ENCODE measurements at regions not wholly inside any gene's neighbourhood (a gene's known extent, or its start where the extent isn't known, plus 50 kb on each side); places are given as distances from the start of the nearest gene placed in this dataset.
"Not testable (repeated sequence)": the region's sequence is repeated elsewhere in the genome, so short reads cannot be mapped to it uniquely, and the experiment has no call there.

DNA sequence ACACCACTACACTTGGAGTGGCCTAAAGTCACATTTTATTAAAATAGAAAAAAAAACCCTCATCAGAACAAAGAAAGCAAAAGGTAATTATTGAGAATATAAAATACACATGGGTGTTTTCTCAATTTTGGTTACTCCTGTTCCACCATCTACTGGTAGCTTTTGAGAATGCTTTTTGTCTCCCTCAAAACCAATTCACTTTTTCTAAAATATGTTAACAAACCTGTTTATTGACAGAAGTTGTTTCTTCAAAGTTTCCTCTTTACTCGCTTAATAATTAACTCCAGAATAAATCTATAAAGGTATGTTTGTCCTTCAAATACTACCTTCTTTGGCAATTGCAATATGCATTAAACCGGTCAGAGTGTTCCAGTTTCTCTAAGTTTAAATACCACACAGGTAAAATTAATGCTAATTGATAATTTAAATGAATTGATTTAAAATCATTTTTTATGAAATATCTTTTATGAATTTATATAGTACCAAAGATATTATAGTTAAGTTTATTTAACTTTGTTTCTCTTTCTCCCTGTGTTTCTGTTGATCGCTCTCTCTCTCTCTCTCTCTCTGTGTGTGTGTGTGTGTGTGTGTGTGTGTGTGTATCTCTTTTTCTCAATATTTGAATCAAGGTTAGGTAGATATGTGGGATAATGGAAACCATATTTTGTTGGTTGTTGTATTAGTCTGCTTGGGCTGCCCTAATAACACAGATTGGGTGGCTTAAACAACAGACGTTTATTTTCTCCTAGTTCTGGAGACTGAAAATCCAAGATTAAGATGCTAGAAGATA is 487.4 kb downstream of the PRDM9 start:
- DNase-seq: no peak

DNA sequence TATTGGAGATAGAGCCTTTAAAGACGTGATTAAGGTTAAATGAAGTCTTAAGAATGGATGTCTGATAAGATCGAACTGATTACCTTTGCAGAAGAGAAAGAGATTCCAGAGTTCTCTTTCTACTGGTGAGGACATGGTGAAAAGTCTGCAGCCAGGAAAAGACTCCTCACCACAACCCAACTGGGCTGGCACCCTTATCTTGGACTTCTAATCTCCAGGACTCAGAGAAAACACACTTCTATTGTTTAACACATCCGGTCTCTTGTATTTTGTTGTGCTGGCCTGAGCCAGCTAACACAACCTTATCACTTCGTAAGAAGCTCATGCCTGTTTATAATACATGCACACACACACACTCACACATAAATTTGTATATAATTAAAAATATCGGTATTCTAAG is 489.1 kb downstream of the PRDM9 start:
- no peak for DNase-seq

DNA sequence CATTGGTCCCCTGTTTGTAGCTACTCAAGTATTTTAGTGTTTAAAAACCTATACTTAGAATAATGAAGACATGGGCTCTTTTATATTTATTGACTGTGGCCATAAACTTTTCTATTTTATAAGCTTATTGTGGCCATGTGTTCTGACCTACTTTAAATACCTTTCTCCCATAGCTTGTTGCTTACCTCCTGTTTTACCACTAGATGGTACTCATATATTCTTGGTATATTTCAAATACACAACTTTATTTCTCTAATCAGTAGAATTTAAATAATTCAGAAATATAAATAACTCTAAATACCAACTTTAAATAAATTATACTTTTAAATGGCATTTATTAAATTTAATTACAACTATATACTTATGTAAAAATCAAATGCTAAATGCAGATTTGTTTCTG is 498.0 kb downstream of the PRDM9 start:
- no peak for DNase-seq

DNA sequence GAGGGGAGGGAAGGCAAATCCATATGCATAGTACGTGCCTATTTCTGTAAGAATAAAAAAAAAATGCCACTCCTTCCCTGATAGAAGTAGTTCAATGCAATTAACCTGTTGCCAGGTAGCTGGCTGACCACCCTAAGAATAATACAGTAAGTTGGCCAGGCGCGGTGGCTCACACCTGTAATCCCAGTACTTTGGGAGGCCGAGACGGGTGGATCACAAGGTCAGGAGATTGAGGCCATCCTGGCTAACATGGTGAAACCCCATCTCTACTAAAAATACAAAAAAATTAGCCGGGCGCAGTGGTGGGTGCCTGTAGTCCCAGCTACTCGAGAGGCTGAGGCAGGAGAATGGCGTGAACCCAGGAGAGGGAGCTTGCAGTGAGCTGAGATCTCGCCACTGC is 510.3 kb downstream of the PRDM9 start:
- not testable (repeated sequence) for DNase-seq

DNA sequence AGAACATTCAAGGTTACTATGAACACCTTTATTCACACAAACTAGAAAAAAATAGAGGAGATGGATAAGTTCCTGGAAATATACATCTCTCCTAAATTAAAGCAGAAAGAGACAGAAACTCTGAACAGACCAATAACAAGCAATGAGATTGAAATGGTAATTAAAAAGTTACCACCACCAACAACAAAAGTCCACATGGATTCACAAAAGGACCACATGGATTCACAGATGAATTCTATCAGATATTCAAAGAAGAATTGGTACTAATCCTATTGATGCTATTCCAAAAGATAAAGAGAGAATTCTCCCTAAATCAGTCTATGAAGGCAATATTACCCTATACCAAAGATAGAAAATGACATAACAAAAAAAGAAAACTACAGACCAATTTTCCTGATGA is 518.9 kb downstream of the PRDM9 start:
- no peak for DNase-seq

DNA sequence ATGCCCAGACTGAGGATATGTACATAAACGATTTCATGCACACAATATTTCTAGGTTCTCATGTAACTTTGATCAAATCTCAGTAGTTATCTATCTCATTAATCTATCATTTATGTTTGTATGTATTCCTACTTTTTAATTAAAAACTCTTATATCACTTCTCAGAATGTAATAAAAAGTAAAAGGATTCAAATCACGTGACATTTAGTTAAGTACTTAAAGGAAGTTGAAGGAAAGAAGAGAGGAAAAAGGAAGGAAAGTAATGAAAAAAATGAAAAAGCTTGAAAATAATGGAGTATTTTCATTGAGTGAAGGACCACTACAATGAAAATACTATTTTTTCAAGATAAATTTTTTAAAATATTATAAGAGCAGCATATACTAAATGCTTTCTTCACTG is 535.3 kb downstream of the PRDM9 start:
- no peak for DNase-seq

DNA sequence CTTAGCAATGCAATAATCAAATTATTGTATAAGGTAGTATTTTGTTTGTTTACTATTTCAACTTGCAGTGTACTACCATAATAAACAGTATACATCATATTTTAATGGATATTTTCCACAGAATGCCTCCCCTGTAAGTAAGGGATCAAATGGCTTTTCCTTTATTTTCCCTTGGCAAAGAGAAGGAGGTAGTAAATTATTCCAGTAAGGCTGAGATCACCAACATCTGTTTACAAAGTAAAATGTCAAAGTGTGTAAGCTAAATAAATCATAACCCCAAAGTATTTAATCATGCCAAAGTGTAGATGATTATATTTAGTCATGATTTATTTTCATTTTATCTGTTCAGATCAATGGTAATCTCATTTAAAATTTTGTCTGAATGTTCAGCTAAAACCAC is 537.6 kb downstream of the PRDM9 start:
- no peak for DNase-seq

DNA sequence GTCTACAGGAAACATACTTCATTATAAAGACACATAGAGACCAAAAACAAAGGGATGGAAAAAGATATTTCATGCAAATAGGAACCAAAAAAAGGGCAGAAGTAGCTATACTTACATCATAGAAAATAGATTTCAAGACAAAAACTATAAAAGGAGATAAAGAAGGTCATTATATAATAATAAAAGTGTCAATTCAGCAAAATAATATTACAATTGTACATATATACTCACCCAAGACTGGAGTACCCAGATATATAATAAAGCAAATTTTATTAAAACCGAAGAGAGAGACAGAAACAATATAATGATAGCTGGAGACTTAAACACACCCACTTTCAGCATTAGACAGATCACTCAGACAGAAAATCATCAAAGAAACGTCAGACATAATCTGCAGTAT is 546.3 kb downstream of the PRDM9 start:
- no peak for DNase-seq

DNA sequence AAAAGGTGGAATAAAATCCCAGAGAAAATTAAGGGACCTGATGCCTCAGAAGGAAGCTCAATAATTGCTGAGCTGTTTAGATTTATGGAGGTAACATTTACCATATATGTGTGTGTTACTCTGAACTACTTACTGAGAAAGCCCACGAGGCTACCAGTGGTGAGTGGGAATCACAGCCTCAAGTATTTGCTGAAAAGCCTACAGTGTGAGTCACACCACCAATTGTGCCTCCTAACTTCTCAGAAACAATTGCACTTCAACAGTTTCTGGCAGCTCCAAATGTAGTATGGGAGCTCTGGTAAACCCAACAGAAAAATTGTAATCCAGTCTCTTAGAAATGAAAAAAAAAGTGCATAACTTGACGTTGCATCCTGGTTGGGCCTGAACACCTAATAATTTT is 551.6 kb downstream of the PRDM9 start:
- DNase-seq: no peak

DNA sequence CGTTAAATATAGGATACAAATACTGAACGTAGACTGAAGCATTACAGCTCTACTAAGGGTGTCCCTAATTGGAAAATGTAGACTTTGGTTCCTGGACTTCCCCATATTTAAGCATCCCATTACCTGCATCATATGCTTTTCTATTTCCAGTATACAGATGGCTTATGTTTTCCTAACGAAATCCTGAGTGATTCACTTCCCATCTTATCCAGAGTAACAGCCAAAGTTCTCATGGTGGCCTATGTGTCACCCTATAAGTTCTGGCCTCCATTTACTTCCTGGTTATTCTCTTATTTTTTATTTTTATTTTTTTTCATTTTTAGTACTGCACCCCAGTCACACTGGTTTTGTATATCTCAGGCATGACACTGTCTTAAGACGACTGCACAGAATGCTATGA is 552.3 kb downstream of the PRDM9 start:
- DNase-seq: no peak

DNA sequence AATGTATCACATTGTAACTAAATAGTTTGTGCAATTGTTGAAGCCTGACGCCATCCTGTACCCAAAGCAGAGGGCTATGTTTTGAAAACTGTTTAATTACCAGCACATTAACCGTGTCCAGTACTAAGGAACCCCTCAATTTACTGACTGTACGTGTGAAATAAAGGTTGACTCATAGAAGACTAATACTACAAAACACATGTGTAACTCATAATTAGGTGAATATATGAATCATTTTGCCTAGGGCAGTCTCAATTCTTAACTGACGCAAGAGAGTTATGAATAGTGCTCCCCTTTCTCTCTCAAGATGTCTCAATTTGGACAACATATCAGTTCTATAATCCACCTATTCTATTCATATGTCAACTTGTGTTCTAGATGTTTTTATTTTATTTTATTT is 558.4 kb downstream of the PRDM9 start:
- no peak for DNase-seq

DNA sequence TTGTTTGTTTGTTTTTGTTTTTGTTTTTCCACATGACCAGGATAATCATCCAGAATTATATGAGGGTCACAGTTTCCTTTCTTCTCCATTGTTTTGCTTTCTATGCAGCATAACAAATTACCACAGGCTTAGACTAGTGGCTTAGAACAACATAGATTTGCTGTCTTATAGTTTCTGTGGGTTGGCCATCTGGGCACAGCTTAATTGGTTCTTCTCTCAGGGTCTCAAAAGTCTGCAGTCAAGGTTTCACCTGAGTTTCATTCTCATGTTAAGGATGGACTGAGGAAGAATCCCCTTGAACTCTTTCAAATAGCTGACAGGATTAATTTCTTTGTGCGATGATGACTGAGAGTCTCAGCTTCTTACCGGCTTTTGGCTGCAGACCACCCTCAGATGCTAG is 559.8 kb downstream of the PRDM9 start:
- DNase-seq: no peak

DNA sequence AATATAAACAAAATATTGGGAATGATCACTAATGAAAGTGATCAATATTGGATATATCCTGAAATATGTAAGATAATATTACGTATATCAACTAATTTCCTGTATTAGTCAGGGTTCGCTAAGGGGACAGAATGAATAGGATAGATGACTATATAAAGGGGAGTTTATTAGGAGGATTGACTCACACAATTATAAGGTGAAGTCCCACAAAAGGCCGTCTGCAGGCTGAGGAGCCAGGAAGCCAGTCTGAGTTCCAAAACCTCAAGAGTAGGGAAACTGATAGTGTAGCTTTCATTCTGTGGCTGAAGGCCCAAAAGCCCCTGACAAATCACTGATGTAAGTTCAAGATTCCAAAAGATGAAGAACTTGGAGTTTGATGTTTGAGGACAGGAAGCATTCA is 561.1 kb downstream of the PRDM9 start:
- no peak for DNase-seq

DNA sequence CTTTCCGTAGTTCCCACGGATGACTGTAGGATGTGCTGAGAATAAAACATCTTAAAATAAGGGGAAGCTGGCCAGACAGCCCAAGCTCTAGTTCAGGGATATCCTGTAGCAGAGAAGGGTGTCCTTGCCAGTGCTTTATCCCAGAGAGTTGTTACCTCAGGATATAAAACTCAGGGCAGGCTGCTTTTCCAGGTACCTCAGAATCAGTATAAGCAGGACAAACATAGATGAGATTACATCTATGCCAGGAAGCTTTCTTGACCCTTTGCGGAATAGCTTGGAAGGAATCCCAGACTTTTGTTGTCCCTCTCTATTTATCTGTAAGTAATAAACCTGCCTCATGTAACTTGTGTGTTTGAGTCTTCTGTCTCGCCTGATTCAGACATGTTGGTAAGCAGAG is 565.7 kb downstream of the PRDM9 start:
- DNase-seq: no peak

DNA sequence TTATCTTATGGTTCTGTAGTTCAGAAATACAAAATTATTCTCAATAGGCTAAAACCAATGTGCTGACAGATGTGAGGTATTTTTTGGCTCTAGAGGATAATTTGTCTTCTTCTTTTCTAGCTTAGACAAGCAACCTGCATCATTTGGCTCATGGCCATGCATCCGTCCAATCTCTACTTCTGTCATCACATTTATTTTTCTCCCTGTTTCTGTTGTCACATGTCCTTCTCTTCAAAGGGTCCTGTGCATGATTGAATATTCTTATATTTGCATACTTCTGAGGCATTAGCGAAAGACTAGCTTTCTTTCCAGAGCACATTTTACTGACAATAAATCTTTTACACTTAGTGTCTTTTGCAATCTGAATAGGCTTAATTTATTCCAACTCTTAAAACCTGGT is 564.7 kb downstream of the CDH10 start:
- no peak for DNase-seq

DNA sequence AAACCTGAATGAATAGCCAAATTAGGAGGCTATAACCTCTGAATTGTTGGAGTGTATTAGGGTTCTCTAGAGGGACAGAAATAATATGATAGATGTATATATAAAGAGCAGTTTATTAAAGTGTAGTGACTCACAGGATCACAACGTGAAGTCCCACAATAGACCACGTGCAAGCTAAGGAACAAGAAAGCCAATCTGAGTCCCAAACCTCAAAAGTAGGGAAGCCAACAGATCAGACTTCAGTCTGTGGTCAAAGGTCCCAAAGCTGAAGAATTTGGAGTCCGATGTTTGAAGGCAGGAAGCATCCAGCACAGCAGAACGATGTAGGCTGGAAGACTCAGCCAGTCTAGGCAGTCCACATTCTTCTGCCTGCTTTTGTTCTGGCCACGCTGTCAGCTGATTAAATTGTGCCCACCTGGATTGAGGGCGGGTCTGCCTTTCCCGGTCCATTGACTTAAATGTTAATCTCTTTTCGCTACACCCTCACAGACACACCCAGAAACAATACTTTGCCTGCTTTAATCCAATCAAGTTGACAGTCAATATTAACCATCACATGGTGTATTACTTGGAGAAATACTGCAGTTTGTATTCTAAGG is 550.6 kb downstream of the CDH10 start:
- no peak for DNase-seq

DNA sequence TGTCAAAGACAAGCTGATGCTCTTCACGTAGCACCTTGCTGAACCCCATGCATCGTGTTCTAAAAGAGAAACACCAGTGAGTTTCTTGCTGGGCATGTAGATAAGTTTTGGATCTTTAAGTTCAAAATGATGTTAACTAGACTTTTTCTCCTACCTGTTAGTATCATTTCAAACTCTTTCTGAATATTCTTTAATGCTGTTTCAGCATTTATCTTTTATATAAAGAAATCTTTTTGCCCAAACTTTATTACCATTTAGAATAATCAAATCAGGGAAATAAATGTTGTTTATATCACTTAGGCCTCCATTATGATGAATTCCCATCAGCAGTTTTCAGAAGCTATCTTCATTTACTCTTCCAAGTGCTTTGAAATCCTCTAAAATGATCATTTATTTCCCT is 542.8 kb downstream of the CDH10 start:
- DNase-seq: no peak

DNA sequence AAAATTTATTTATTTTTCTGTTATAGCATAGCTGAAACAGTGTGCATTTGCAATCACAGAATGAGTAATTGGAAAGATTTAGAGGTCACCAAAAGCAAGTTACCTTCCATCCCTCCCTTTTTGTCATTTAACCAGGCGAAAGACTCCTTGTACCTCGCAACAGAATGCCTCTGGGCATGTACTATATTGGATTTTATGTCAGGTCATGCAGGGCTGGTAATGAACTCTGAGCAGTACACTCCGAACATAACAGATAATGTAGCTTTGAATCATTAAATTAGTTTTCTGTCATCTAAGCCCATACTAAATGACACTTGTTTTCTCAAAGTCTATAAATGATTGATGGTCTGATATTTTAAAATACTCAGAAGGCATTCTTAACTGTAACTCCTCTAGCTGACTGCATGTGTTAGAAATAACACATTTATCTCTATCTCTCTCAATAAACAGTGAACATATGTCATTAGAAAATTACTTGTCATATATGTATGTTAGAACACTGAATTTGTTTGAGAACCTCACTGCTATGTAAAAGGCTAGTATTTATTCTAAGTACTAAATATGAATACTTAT is 541.2 kb downstream of the CDH10 start:
- DNase-seq: no peak

DNA sequence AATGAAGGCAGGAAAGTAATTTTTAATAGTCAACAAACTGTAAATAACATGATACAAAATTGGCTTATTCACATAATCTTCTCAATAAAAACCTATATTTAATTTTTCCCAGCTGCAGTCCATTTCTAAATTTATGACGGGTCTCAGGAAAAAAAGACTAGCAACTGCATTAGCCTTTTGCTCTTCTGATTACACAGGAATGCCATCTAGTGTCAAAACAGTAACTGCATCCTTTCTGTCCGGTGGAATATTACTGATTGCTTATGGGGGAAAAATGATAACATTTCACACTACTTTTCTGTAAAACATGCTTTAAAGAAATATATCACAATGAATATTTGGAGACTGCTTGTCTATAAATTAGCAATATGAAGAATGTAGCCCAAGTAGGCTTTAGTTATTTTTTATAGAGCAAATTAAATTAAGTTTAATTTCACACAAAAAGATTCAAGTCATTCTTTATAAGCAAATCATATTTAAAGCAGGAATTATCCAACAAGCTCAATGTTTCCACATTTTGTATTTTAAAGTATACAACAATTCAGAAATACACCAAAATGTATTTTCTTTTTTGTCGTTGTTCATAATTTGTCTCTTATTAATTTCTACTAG is 534.7 kb downstream of the CDH10 start:
- no peak for DNase-seq

DNA sequence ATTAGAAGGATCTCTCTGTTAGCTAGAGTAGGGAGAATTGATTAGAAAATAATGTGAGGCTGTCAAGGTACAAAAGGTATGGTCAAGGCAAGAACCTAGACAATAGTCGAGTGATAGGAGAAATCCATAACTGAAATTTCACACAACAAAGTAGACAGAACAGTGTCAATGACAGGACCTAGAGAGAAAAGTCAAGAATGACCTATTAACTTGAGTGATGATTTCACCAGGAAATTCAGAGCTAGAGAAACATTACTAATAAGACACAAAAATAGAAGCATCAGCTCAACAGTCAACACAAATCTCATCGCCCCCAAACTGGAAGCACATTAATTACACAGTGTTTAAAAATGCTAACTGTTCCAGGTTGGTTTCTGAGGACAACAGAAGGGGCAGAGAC is 532.4 kb downstream of the CDH10 start:
- DNase-seq: no peak

DNA sequence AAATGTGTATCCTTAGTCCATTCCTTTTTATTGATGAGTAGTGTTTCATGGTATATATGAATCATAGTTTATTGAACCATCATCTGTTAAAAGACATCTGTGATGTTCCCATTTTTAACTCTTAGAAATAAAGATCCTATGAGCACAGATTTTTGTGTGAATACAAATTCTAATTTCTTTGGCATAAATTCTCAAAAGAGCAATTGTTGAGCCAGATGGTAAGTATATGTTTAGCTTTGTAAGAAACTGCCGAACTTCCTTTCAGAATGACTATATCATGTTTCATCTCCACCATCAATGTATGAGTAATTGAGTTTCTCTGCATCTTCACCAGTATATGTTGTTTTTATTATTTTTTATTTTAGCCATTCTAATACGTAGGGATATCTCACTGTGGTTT is 526.4 kb downstream of the CDH10 start:
- no peak for DNase-seq

DNA sequence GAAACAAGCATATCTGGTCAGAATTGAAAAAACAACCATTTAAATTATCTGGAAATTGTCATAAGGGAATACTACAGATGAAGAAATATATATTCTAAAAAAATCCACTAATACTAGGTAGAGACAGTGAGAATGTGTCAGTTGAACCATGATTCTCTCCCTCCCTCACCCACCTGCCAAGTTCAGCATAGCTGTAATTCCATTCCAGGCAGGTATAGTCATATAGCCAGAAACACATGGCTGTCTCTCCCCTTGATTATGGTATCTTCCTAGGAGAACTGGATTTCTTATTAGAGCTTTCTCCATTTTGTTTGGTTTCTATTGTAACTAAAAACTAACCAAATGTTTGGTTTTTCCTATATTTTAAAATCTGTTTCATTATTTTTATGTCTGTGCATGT is 509.2 kb downstream of the CDH10 start:
- DNase-seq: no peak

DNA sequence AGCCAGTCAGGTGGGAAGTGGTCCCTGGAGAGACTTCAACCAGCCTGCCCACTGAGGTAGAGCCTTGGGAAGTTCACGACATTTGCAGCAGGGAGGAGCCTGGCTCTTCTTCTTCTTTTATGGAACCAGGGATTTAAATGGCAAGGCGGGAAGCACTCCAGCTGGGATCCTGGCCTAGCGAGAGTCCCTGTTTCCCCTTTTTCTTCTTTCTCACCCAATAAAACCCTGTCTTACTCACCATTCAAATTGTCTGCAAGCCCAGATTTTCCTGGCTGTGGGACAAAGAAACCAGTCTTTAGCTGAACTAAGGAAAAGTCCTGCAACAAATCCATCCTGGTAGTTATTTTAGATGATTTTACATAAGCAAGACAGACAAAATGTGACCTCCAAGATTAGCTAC is 503.7 kb downstream of the CDH10 start:
- no peak for DNase-seq

DNA sequence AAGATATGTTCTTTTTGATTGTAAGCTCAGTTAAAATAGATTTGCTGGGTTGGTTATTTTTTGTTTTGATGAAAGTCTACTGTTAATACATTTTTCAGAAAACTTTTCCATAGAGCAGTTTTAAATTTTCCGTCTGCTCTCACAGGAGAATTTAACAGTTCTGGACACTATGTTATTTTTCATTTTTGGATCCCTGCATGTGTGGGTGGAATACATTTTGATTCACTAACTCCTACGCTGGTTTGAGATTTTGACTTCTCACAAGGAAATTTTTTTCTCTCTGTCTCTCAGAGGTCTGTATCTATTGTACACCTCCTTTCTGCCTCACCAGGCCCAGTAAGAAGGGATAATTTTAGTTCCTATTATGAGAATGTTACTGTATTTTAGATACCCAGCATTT is 502.4 kb downstream of the CDH10 start:
- DNase-seq: no peak

Data from NCI-H187 treated with DMSO at 0.1 percent for 48 hours (cell line).